HG03460 (cell line): ENCODE measurements at regions not wholly inside any gene's neighbourhood (a gene's known extent, or its start where the extent isn't known, plus 50 kb on each side); places are given as distances from the start of the nearest gene placed in this dataset.

Source experiments
- ATAC-seq: cut with Tn5 transposase; IDR thresholded peaks from one replicate; pipeline ENCODE4 v1.9.1; 2021; ENCODE audit not compliant: unreplicated experiment

DNA sequence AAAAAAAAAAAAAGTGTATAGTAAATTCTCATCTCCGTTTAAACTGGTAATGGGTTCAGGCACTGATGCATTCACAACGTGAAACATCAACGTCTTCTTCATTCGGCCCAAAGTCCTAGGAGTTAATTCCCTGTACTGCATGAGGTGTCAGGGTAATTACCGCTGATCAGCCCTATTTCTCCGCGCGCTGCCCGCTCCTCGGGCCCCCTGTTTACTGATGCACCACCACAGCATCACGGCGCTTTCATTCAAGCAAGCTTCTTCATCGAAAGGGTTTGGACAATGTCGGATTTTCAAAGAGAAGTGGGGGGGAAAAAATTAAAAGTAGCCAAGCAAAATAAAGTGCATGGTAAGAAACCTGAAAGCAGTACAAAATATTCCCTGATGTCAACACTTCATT lies 352.0 kb upstream of the POU3F3 start:
- ATAC-seq = no peak

DNA sequence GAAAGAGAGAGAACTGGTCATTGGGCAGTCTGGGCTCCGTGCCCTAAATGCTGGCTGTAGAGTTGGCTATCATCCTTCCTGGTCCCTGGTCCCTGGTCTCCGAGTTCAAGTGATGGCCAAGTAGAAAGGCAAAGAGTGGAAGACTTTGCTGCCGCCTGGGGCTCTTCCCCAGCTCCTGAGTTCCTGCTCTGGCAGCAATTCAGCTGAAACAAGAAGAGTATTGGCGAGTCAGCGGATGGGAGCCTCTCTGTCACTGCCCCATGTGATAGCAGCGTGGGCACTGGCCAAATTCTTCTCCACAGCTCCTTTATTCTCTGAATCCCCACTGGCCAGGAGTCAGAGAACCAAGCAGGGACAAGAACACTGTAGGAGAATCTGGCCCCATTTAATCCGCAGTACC lies 351.0 kb upstream of the POU3F3 start:
- ATAC-seq = no peak

DNA sequence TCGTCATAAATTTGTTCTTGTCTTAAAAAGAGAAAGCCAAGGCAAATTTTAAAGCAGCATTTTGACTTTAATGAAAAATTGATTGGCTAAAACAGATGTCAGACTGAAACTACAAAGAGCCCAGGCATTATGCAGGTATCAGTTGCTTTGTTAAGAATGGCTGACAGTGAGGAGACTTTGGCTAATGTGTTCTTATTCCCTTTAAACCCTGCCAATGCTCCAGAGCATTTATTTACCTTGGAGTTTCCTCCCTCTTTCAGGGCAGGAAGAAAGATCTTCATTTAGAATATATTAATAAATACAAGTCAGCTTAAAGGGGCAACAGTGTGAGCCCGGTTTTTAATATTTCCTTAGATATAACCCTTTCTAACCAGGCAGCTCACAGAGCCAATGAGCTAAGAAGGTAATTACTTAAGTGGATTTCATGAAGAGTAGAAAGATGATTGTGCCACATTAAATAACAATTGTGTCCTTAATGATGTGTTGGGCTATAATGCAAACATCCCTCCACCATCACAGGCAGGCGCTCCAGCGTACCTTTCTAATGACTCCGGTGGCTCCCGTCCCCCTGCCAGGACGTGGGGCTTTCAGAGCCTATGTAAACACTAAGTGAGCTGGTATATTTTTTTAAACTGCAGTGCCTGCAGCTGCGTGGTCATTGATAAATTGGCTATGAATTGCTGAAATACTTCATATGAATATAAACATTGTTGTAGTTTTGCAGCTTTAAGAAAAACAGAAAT lies 349.4 kb upstream of the POU3F3 start:
- ATAC-seq = no peak

DNA sequence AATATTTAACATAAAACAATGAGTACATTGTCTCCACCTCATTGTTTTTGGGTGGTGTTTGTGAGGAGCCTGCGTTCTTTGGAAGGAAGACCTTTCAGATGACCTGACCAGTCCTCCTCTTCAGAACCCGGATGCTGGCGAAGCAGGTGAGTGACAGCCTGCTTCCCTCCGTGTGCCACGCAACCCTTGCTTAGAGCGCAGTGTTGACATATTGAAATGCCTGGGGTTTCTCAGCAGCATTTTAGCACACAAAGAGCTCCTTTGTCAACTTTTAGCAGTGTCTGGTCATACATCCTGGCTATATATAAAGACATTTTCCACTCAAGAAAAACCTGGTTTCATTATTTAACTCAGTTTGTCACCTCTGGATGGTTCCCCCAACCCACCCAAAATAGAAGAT lies 335.7 kb upstream of the POU3F3 start:
- no peak for ATAC-seq

DNA sequence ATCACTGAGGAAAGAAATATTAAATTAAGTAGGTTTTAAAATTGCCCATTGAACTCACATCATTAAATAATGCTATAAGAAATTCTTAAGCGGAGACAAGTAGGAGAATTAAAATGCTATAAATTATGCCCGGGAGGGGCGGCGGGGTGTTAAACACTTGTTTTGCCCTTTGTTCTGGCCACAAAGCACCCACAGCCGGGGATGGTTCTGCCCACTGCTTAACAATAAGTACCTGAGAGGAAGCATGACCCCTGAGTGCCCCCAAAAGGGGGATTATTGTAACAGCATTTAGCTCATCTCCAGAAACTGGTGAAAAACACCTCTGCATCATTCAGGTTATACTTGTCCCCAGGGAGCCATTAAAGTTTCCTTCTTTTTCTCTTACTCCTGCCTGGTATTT lies 332.7 kb upstream of the POU3F3 start:
- ATAC-seq = no peak

DNA sequence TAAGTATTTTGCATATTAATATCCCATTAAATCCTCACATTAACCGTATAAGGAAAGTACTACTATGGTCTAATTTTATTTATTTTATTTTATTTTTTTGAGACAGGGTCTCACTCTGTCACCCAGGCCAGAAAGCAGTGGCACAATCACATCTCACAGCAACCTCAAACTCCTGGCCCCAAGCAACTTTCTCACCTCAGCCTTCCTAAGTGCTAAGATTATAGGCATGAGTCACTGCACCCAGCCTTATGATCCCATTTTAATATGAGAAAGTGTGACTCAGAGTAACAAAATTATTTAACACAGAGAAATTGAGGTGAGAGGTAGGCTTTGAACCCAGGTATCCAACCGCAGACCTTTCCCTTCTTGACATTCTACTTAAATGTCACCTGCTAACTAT lies 330.0 kb upstream of the POU3F3 start:
- ATAC-seq = no peak

DNA sequence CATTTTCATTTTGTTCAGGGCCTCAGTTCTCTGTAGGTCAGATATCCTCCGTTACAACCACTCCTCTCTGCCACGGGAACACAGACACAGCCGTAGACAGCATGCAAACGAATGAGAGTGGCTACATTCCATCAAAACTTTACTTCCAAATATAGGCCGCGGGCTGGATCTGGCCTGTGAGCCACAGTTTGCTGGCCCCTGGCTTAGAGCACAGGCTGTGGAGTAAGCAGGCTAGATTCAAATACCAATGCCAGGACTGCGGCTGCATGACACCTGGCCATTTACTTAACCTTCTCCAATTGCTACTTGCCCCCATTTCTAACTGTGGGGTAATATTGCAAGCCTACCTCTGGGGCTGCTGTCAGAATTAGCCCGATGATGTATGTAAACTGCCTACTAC lies 325.8 kb upstream of the POU3F3 start:
- no peak for ATAC-seq

DNA sequence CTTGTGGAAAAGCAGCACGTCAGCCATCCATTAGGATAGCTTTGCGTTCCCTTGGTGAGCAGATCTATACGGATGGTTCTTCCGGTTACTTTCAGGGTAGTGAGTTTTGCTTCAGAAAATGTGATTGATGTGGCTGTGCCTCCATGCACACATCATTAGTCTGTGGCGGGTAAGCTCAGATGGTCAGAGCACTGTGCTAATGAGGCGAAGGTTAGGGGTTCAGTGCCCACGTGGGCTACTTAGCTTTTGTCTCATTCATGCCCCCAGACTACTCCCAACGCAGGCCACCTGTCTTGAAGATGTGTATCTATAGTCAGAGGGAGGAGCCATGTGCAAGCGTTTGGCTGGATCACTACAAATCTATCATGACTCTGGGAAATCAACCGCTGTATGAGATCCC lies 322.8 kb upstream of the POU3F3 start:
- no peak for ATAC-seq

DNA sequence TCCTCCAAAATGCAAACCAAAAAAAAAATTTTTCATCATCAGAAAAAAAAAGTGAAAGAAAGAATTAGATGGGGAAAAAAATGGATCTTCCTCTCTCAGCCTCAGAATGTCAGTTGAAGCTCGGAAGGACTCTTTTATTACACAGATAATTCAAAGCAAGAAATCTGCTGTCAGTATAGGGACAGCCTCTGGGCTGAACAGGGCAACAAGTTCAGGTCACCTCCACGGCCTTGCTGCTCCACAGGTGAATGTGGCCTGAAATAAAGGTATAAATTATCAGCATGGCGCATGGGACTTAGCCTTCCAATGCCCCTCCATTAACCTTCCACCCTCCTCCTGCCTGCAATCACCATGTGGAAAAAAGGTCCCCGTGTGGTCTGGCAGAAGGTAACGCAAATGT lies 316.8 kb upstream of the POU3F3 start:
- ATAC-seq = no peak

DNA sequence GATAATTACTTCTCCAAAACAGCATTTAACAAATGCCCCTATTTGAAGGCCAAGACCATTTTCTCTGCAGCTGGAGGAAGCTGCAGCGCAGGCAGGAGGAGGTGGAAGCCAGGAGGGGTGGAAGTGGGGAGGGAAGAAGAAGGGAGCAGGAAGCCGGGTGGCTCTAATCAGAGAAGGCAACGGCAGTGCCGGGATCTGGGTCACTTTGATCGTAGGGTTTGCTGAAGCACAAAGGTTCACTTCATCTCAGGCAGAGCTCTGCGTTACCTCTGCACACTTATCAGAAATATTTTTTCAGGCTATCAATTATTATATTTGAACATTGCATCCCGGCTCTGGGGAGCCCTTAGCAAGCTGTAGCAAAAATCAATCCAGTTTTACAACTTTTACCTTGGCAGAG lies 315.8 kb upstream of the POU3F3 start:
- no peak for ATAC-seq

DNA sequence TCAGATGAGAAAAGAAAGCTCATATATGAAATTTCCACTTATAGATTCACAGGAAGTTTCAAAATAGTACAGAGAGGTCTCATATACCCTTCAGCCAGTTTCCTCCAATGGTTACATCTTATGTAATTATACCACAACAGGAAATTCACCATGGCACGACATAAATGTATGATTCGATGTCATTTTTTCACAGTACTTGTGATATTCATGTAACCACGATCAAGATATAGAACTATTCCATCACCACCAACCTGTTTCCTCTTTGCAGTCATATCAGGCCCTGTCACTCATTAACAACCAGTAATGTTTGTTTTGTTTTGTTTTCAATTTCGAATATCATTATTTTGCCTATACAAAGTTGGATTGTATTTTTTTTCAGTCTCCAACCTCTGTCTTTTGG lies 314.3 kb upstream of the POU3F3 start:
- no peak for ATAC-seq

DNA sequence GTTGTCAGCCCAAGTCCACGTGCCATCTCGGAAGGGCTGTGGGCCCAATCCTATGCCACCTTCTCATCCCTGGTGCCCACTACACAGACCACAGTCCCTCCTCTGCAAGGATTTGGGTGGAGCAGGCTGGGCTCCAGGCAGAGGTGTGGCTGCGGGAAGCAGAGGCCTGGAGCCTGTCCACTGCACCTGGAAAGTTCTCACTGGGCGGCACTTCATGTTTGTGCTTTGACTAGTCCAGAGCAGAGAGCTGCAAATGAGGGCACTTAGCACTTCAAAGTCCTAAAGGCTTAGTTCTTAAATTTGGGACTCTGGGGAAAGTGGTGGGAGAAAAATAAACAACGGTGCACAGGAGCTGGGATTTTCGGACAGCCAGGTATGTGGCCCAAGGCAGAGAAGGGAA lies 308.9 kb upstream of the POU3F3 start:
- ATAC-seq = no peak

DNA sequence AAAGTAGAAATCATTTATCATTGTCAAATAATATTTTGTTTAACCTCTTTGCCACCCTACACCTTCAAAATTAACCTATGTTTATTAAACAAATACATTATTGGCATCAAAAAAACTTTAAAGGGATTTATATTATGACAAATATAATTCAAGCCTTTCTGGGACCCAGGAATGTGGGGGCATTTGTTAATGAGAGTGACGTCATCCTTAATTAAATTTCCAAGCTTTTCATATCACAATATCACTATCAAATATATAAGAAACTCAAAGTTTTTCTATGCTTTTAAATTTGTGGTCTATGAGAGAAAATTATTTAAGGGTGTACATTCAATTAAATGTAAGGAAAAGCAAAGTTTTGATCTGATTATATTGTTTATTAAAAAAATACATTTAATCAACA lies 307.4 kb upstream of the POU3F3 start:
- ATAC-seq = no peak

DNA sequence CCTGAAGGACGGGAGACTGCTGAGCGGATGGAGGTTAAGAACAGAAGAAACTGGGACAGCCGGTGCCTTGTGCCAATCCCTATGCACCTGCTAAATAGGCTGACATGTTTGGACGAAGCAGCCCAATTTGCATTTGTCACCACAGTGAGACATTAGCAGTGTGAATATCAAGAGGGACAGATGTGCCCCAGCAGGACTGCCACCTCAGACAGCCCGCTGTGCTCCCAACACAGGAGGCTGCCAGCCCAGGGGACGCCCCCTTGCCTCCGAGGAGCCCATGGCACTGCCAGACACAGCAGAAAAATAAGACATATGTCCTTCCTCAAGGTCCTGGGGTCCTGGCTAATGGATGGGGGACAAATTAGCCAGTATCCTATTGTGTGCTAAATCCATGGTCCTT lies 306.7 kb upstream of the POU3F3 start:
- no peak for ATAC-seq

DNA sequence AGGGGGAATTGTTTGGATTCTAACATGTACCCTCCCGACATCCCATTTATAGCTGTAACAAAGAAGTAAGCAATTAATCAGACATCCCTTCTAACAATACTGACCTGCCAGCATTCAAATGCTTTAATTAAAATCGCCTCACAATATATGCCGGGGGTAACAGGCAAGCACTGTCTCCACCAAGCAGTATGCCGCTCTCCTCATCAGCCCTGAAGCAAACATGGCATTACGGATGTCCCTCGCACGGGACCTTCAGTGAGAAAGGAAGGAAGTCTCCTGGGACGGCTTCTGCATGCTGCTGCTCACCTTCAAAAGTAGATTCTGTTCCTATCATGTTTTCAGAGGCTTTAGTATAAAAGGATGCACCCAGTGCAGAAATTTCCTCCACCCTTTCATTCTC lies 292.7 kb upstream of the POU3F3 start:
- ATAC-seq = no peak

DNA sequence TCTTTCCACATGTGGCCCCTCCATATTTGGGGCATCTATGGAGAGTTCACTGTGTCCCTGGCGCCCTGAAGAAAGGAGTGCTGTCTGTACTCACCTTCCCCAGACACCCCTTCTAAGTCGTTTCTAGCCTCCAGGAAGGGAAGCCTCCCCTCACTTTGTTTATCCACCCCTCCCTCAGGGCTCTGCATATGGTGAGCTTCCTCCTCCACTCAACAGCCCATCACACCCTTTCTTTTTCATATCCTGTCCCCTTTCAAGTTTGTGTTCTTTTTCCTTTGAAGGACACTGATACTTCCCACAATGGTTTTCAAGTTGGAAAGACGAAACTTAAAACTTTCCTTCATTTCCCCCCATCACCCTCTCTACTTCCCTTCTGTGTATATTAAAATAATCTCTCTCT lies 291.4 kb upstream of the POU3F3 start:
- no peak for ATAC-seq

DNA sequence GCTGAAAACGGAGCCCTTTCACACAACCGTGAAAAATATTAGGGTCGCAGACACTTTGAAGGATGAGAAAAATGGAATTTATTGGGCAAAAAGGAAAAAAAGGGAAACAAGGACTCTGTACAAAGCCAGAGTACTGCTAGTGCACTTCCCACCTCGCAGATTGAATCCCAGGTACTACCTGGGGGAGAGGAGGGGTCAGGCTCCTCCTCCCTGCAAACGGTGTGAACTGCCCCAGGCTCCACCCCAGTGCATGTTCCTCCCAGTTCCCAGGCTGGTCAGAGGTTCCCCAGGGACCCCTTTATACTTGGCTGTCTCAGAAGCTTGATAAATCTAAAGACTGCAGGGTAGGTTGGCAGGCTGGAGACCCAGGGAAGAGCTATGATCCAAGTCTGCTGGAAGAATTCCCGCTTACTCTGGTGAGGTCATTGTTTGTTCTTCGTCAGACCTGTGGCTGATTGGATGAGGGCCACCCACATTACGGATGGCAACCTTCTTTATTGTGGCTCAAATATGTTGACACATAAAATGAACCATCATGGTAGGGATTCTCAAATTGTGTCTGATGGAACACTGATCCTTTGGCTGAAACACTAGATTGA lies 290.4 kb upstream of the POU3F3 start:
- ATAC-seq = no peak

DNA sequence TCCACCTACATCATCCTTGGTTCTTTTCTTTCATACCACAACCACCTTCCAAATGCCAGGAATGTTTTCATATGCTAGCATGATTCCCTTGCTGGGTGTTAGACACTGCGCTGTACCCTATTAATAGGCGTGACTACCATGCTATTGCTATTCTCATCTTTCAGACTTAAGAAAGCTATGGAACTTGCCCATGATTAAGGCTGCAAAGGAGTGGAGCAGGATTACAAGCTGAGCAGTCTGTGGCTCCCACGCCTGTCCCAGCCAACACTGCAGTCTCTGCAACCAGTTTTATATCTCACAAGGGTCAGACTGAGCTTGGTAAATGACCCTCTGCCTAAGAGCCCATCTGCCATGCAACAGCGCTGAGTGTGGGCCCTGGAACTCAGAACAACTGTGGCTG lies 285.7 kb upstream of the POU3F3 start:
- ATAC-seq = no peak

DNA sequence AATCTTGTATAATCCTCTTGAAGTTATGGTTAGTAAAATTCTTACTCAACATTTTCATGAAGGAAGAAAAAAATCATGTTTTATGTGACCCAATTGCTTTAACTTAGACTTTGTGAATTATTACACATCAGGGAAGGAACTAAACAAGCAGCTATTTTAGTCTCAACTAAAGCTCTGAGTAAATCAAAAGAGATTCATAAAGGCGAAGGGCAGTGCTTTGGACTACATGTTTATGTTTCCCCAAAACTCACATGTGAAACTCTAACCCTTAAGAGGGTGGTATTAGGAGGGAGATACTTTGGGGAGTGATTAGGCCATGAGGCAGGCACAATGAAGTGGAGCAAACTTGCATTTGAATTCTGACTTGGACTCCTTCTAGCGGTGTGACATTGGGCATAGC lies 283.7 kb upstream of the POU3F3 start:
- no peak for ATAC-seq

DNA sequence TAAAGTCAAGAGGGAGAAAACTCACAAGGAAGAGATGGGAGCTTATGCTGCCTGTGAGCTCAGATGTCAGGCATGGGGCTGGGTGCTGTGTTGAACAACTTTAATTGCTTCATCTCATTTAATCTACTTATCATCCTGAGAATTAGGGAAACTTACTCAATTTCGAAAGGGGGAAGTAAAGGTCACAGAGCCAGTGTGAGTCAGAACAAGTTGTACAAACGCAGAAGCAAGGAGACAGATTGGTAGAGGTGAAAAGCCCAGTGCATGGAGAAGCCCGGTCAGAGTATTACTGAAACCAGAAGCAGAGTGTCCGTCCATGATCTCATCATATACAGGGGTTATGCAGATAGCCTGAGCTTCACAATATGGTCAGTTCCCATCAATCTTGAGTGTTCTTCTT lies 281.1 kb upstream of the POU3F3 start:
- ATAC-seq = no peak

DNA sequence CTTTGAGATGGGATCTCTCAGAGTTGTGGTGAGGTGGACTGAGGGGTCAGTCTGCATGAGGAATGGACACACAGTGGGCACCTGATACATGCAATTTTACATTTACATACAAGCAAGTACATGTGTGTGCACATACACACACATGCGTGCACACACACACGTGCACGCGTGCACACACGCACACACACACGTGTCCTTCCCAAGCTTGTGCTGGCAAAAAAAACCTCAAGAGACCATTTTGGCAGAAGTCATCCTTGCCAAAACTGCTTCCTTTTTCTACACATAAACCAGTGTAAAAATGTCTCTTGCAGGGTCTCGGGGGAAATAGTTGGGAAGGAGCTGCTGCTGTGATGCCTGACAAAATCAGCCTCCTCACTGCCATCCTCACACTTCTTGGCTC lies 279.5 kb upstream of the POU3F3 start:
- ATAC-seq = no peak

DNA sequence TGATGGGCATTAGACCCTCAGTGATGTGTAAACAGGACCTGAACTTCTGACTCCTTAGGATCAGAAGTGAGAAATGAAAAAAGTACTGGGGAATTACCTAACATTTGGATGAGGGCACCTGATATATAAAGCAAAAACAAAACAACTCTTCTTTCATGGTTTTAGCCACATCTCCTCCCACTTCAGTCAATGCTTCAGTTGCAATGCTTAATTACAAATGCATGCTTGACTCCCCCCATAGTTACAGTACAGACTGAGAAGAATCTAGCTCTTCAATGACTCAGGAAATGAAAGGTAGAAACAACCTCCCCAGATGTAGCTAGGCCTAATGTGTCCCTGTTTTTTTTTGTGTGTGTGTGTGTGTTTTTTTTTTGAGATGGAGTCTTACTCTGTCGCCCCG lies 276.8 kb upstream of the POU3F3 start:
- no peak for ATAC-seq

DNA sequence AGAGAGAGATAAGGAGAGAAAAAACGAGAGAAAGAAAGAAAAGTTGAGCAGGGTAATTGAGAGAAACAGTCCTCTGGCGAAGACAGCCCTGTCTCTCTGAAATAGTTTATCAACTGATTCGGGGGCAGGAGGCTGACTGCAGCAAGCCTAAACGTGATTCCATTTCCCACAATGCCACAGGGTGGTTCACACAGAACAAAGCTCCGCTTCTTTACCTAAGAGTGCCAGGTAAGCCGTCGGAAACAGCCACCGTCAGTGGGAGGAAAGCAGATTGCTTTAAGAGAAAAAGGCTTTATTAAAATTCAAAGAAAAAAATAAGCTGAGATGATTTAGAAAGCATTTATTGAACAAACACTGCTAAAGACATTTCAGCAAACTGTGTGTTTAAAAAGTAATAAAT lies 271.4 kb upstream of the POU3F3 start:
- no peak for ATAC-seq
